Kidney (tissue), 13 donors: ENCODE measurements at regions not wholly inside any gene's neighbourhood (a gene's known extent, or its start where the extent isn't known, plus 50 kb on each side); places are given as distances from the start of the nearest gene placed in this dataset.

ENCODE experiments used
- DNase-seq, 5 donors: peaks; one replicate each; pipeline ENCODE4 v3.0.0-alpha.2; 2013 to 2020
- FAIRE-seq: peaks from 2 replicates; lab custom pipeline; 2012; peaks lifted over from hg19 to GRCh38; lab: Jason Lieb, UNC
- H3K27ac ChIP-seq, 2 donors: one replicate each; pipeline ENCODE4 v1.7.0; 2013; ENCODE audit warnings: low read depth in 2 of 2, low read length in 2 of 2, inconsistent platforms in 1 of 2
- H3K27me3 ChIP-seq: one replicate; pipeline ENCODE4 v1.7.1; 2013; ENCODE audit warnings: low read length, inconsistent platforms; ENCODE audit not compliant: control insufficient read depth, insufficient read depth
- H3K36me3 ChIP-seq, 3 donors: one replicate each; pipeline versions ENCODE4 v1.7.0 to v1.7.1; 2013; ENCODE audit warnings: low read length in 3 of 3, control low read depth in 1 of 3, inconsistent platforms in 1 of 3; ENCODE audit not compliant: insufficient read depth in 3 of 3, control insufficient read depth in 2 of 3
- H3K4me1 ChIP-seq, 3 donors: one replicate each; pipeline versions ENCODE4 v1.7.0 to v1.7.1; 2013; ENCODE audit warnings: low read length in 3 of 3, inconsistent platforms in 1 of 3, low read depth in 1 of 3; ENCODE audit not compliant: control insufficient read depth in 2 of 3, insufficient read depth in 2 of 3
- H3K4me3 ChIP-seq, 3 donors: one replicate each; pipeline versions ENCODE4 v1.7.0 to v1.8.1; 2013; ENCODE audit warnings: low read length in 3 of 3, control low read depth in 1 of 3, inconsistent platforms in 1 of 3
- H3K9ac ChIP-seq, 3 donors: one replicate each; pipeline versions ENCODE4 v1.7.0 to v1.7.1; 2013; ENCODE audit warnings: low read length in 3 of 3, control low read depth in 1 of 3, inconsistent platforms in 1 of 3
- H3K9me3 ChIP-seq, 3 donors: one replicate each; pipeline versions ENCODE4 v1.7.0 to v1.7.1; 2013; ENCODE audit warnings: low read length in 3 of 3, control low read depth in 1 of 3, inconsistent platforms in 1 of 3; ENCODE audit not compliant: control insufficient read depth in 2 of 3, insufficient read depth in 1 of 3
- CTCF ChIP-seq: IDR thresholded peaks from 3 replicates; pipeline ENCODE4 v1.5.1; 2012; ENCODE audit warnings: mild to moderate bottlenecking, moderate library complexity, borderline replicate concordance; ENCODE audit not compliant: insufficient read depth; ENCODE audit errors: extremely low read depth
- intact Hi-C: fragments of 100-400 bp; cut with DNase I; formaldehyde crosslinking; loops from one replicate; pipeline ENCODE4 v1.11.1; 2022
- donor health status: control.
- donor health status: control.
- donor health status: control.
- donor health status: control.
- donor health status: control.
- donor health status: DM: yes; HTN: yes; CAD: no.
- donor health status: Normal renal cell carcinoma (clear cell type).

GRCh38 chr2:9717886-9718451 is 87.2 kb upstream of the YWHAQ start:
- Histone ChIP-seq H3K36me3 (no peaks in the 10 kb centered on the region), H3K9ac (no peak overlapping the region), H3K4me3 (no peak overlapping the region), H3K4me1 (no peaks in the 10 kb centered on the region), H3K9me3 (no peaks in the 10 kb centered on the region), H3K27ac (no peak overlapping the region), H3K27me3 (no peaks in the 10 kb centered on the region)
- intact Hi-C loops, result no loop called here
- no peak for FAIRE-seq
- TF ChIP-seq CTCF, result no peak
- DNase-seq, result no peak

- no peaks in the 10 kb centered on the region for H3K9me3 ChIP-seq
- H3K9ac ChIP-seq, result no peak overlapping the region
- peak; percentile 56 to 89 (median 85) for DNase-seq
- H3K4me1 ChIP-seq, result no peaks in the 10 kb centered on the region
- H3K27me3 ChIP-seq, result no peaks in the 10 kb centered on the region
- H3K4me3 ChIP-seq, result no peak overlapping the region
- FAIRE-seq, result no peak
- H3K27ac ChIP-seq, result no peak overlapping the region
- intact Hi-C loops, result no loop called here
- TF ChIP-seq CTCF, result no peak
- H3K36me3 ChIP-seq, result no peaks in the 10 kb centered on the region
Measured at GRCh38 chr2:9720352-9721093, 89.7 kb upstream of the YWHAQ start.

GRCh38 chr2:9721344-9721743 is 90.5 kb upstream of the YWHAQ start:
- TF ChIP-seq CTCF, result no peak
- FAIRE-seq, result no peak

More at GRCh38 chr2:9721344-9721743, 90.5 kb upstream of the YWHAQ start:
- no peaks in the 10 kb centered on the region for H3K36me3 ChIP-seq
- no peaks in the 10 kb centered on the region for H3K9me3 ChIP-seq
- no peaks in the 10 kb centered on the region for H3K4me1 ChIP-seq
- intact Hi-C loops, result no loop called here
- DNase-seq, result peak in 2 of 5 donors; percentile 30 to 36
- H3K27ac ChIP-seq, result no peak overlapping the region
- H3K9ac ChIP-seq, result no peak overlapping the region
- no peaks in the 10 kb centered on the region for H3K27me3 ChIP-seq
- H3K4me3 ChIP-seq, result no peak overlapping the region
